K562 (cell line): ENCODE measurements at regions not wholly inside any gene's neighbourhood (a gene's known extent, or its start where the extent isn't known, plus 50 kb on each side); places are given as distances from the start of the nearest gene placed in this dataset.

Experiments
- CREM ChIP-seq: IDR thresholded peaks from 2 replicates; pipeline ENCODE4 v1.6.1; 2014; ENCODE audit warnings: antibody characterized with exemption, low read depth
- ELF2 ChIP-seq: fragments of 250-450 bp; sonication (Bioruptor Pico); IDR thresholded peaks from 2 replicates; pipeline ENCODE4 v1.5.0; 2021; ENCODE audit warnings: mild to moderate bottlenecking
- FOXM1 ChIP-seq, 2 experiments: fragments of 450-650 bp in 1 of 2; sonication (generic) in 1 of 2; formaldehyde crosslinking in 1 of 2; IDR thresholded peaks; 2 replicates each; pipeline versions ENCODE4 v1.6.1 to v1.9.0; 2017 to 2022; ENCODE audit warnings: low read depth in 2 of 2, mild to moderate bottlenecking in 2 of 2, missing genetic modification reagents in 1 of 2, moderate library complexity in 1 of 2
- NEUROD1 ChIP-seq: fragments of 150-350 bp; IDR thresholded peaks from 2 replicates; pipeline ENCODE4 v1.6.1; 2014; ENCODE audit warnings: borderline replicate concordance, low read length, low read depth; ENCODE audit not compliant: partially characterized antibody
- OTX1 ChIP-seq: fragments of 450-650 bp; formaldehyde crosslinking; IDR thresholded peaks from 2 replicates; pipeline ENCODE4 v1.4.0; 2022; ENCODE audit warnings: mild to moderate bottlenecking
- RCOR1 ChIP-seq, 2 experiments: IDR thresholded peaks; 2 replicates each; pipeline ENCODE4 v1.6.1; 2012; ENCODE audit warnings: low read depth in 2 of 2, low read length in 2 of 2, borderline replicate concordance in 1 of 2, improper control_type of control experiment in 1 of 2
- RFX1 ChIP-seq: fragments of 450-650 bp; IDR thresholded peaks from 2 replicates; pipeline ENCODE4 v1.6.1; 2016; ENCODE audit warnings: mild to moderate bottlenecking, moderate library complexity
- ZBTB49 ChIP-seq: sonication (generic); formaldehyde crosslinking; IDR thresholded peaks from 2 replicates; pipeline ENCODE4 v1.8.0; 2022; ENCODE audit warnings: missing genetic modification reagents, mild to moderate bottlenecking, borderline replicate concordance
- ZNF232 ChIP-seq: sonication (generic); formaldehyde crosslinking; IDR thresholded peaks from 2 replicates; pipeline ENCODE4 v1.8.0; 2022; ENCODE audit warnings: mild to moderate bottlenecking, missing genetic modification reagents
- ZNF639 ChIP-seq, 2 experiments: fragments of 200-800 bp in 1 of 2; sonication (Bioruptor generic) in 1 of 2; sonication (generic) in 1 of 2; formaldehyde crosslinking in 1 of 2; IDR thresholded peaks in 1 of 2; conservative IDR thresholded peaks in 1 of 2; 2 replicates each; pipeline versions ENCODE4 v1.5.0 to v1.6.1; 2016 to 2020; ENCODE audit warnings: missing compliant biosample characterization in 1 of 2, missing genetic modification characterization in 1 of 2, missing genetic modification reagents in 1 of 2

DNA sequence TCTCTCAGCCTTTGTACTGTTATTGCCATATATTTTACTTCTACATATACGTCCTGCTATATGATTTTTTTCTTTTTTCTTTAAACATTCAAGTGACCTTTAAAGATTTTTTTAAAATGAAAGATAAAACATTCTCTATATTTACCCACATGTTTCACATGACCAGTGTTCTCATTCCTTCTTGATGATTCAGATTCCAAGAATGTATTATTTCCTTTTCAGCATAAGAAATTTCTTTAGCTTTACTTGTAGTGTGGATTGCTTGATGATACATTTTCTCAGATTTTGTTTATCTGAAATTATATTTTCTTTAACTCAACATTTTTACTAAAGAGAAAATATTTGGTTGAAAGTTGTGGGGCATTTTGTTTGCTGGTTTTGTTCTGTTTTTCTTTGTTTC lies 792.1 kb downstream of the BRINP1 start:
- no peak for TF ChIP-seq ELF2 (CRISPR knock-in tag)
- no peak for TF ChIP-seq ZNF639 (CRISPR knock-in tag; conservative IDR thresholded peaks at IDR 0.05 in 1 of 2, IDR thresholded peaks at IDR 0.05 in 1 of 2)
- TF ChIP-seq OTX1 (CRISPR knock-in tag): no peak
- no peak for TF ChIP-seq CREM
- no peak for TF ChIP-seq FOXM1 (IDR thresholded peaks at IDR 0.05; ENCODE audit: low read depth)
- TF ChIP-seq FOXM1 (CRISPR knock-in tag; IDR thresholded peaks at IDR 0.05; ENCODE audit: low read depth): no peak
- TF ChIP-seq ZNF232 (CRISPR knock-in tag): no peak
- no peak for TF ChIP-seq NEUROD1
- no peak for TF ChIP-seq RFX1
- no peak for TF ChIP-seq RCOR1 (IDR thresholded peaks at IDR 0.05; ENCODE audit: borderline replicate concordance in 1 of 2, low read depth in 2 of 2, low read length in 2 of 2)
- TF ChIP-seq ZBTB49: no peak
